ENCODE measurements at regions not wholly inside any gene's neighbourhood (a gene's known extent, or its start where the extent isn't known, plus 50 kb on each side); places are given as distances from the start of the nearest gene placed in this dataset.

DNA sequence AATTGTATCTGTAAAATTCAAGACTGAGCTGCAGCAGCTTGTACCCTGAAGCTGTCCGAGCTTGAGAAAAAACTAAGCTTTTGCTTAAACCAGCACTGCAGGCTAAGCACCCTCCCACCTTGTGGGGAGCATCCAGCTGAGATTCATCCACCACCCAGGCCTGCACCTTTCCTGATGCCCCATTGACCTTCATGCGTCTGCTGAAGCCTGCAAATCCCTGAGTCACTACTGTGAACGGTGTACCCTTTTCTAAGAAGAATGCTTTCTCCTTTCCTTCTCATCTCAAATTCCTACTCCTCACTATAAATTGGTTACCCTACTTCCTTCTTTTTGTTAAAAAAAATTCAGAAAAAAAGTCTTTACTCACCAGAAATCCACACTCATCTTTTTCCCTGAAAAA lies 90.9 kb upstream of the RGS18 start:
- TF ChIP-seq, protein P1, sequence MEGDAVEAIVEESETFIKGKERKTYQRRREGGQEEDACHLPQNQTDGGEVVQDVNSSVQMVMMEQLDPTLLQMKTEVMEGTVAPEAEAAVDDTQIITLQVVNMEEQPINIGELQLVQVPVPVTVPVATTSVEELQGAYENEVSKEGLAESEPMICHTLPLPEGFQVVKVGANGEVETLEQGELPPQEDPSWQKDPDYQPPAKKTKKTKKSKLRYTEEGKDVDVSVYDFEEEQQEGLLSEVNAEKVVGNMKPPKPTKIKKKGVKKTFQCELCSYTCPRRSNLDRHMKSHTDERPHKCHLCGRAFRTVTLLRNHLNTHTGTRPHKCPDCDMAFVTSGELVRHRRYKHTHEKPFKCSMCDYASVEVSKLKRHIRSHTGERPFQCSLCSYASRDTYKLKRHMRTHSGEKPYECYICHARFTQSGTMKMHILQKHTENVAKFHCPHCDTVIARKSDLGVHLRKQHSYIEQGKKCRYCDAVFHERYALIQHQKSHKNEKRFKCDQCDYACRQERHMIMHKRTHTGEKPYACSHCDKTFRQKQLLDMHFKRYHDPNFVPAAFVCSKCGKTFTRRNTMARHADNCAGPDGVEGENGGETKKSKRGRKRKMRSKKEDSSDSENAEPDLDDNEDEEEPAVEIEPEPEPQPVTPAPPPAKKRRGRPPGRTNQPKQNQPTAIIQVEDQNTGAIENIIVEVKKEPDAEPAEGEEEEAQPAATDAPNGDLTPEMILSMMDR (IDR thresholded peaks at IDR 0.05; ENCODE audit: poor library complexity): no peak
- no peak for TF ChIP-seq EZH2 (IDR thresholded peaks at IDR 0.05; ENCODE audit: borderline replicate concordance)
